ENCODE measurements at regions not wholly inside any gene's neighbourhood (a gene's known extent, or its start where the extent isn't known, plus 50 kb on each side); places are given as distances from the start of the nearest gene placed in this dataset.

DNA sequence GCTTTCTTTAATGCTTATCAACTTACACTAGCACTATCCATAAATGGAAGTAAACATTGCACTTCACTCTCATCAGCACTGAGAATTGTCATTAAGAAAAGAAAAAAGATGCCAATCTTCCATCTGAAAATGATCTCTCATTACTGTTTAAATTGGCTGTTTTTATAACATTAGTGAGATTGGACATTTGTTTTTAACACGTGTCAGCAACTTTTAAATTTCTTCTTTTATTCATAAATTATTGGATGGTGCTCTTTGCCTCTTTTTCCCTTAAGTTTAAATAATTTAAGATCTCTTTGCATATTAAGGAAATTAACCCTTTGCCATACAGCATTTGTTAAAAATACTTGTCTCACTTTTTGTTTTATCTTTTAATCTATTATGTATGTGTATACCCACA is 146.5 kb upstream of the CHST9 start:
- no peak overlapping the region for H3K4me3 ChIP-seq (replicated peaks; ENCODE audit: low read depth, low read length)
- DNase-seq (ENCODE audit: extremely low read depth, low read depth) = no peak
- TF ChIP-seq, protein P1, sequence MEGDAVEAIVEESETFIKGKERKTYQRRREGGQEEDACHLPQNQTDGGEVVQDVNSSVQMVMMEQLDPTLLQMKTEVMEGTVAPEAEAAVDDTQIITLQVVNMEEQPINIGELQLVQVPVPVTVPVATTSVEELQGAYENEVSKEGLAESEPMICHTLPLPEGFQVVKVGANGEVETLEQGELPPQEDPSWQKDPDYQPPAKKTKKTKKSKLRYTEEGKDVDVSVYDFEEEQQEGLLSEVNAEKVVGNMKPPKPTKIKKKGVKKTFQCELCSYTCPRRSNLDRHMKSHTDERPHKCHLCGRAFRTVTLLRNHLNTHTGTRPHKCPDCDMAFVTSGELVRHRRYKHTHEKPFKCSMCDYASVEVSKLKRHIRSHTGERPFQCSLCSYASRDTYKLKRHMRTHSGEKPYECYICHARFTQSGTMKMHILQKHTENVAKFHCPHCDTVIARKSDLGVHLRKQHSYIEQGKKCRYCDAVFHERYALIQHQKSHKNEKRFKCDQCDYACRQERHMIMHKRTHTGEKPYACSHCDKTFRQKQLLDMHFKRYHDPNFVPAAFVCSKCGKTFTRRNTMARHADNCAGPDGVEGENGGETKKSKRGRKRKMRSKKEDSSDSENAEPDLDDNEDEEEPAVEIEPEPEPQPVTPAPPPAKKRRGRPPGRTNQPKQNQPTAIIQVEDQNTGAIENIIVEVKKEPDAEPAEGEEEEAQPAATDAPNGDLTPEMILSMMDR (IDR thresholded peaks at IDR 0.05; ENCODE audit: low read depth, low read length, missing control alignments) = no peak

DNA sequence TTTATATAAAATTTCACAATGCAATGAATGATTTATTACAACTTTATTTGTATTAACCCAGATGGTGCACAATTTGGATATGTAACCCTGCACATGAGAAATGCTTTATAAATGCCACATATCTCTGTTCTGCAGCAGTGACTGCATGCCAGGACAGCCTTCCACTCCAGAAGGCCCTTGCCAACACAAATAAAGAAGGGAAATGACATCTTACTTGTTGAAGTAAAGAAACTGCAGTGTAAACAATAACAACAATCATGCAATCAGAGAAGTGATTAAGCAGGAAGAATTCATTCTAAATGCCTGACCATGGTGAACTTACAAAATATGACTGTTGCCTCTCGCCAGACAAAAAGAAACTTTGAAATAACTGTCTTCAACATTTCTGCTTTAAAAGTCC is 129.9 kb upstream of the CHST9 start:
- no peak overlapping the region for H3K4me3 ChIP-seq (replicated peaks; ENCODE audit: low read depth, low read length)
- TF ChIP-seq, protein P1 (IDR thresholded peaks at IDR 0.05; ENCODE audit: low read depth, low read length, missing control alignments) = no peak
- no peak for DNase-seq (ENCODE audit: extremely low read depth, low read depth)

DNA sequence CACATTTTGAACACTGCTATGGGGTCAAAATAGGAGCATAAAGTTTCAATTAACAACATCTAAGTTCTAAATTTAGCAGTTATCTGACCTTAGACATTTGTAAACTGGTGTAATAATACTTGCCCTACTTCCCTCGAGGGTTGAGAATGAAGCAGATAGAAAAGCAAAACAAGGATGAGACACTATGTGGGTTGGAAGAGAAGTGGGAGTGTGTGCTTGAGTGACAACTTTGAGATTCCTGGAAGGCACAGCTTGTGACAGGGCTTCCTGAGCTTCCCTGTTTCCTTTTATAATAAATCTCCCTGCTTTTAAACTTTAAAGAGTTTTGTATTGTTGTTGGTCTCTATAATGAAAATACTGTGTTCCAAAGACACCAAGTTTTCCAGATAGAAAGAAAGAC is 128.6 kb upstream of the CHST9 start:
- no peak overlapping the region for H3K4me3 ChIP-seq (replicated peaks; ENCODE audit: low read depth, low read length)
- DNase-seq (ENCODE audit: extremely low read depth, low read depth) = no peak
- TF ChIP-seq, protein P1 (IDR thresholded peaks at IDR 0.05; ENCODE audit: low read depth, low read length, missing control alignments) = no peak

DNA sequence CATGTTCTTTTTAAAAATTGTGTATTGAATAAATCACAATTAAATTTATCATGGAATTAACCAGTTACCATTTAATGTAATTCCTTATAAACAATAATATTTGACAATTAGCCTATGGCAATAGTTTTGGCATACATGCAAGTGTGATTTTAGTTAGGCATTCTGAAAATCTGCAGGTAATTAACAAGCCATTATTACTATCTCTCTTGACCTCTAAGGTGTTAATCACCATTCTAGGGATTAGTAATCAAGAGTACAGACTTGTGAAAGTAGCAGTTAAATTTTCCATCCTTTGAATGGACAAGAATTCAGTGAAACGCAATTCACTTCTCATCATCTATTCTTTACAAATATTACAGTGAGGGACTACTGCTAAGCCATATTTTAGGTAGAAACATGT is 127.7 kb upstream of the CHST9 start:
- no peak for DNase-seq (ENCODE audit: extremely low read depth, low read depth)
- no peak overlapping the region for H3K4me3 ChIP-seq (replicated peaks; ENCODE audit: low read depth, low read length)
- TF ChIP-seq, protein P1 (IDR thresholded peaks at IDR 0.05; ENCODE audit: low read depth, low read length, missing control alignments) = no peak

DNA sequence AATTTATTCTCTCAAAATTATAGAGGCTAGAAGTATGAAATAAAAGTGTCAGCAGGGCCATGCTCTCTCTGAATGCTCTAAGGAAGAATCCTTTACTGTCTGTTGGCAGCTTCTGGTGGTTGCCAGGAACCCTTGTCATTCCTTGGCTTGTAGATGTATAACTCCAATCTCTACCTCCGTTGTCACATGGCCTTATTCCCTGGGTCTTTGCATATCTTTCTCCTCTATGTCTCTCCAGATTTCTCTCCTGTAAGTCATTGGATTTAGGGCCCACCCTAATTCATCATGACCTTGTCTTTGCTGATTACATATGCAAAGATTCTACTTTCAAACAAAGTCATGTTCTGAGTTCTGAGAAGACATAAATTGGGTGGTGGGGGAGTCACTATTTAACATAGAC is 127.0 kb upstream of the CHST9 start:
- no peak for DNase-seq (ENCODE audit: extremely low read depth, low read depth)
- TF ChIP-seq, protein P1 (IDR thresholded peaks at IDR 0.05; ENCODE audit: low read depth, low read length, missing control alignments) = no peak
- H3K4me3 ChIP-seq (replicated peaks; ENCODE audit: low read depth, low read length) = no peak overlapping the region

DNA sequence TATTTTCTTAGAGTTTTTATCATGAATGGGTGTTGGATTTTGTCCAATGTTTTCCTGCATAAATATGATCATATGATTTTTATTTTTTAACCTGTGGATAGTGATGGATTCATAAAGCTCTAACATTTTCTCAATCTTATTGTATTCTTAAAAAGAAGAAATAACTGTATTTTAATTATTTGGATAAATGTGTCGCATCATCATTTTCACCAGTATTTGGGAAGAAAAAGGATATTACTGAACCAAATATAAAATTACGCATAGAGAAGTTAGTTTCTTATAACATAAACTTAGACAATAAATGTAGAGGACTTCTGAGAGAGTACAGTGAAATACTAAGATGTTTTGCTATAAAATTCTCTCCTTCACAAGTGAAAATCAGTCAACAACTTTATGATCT is 126.0 kb upstream of the CHST9 start:
- no peak for DNase-seq (ENCODE audit: extremely low read depth, low read depth)
- no peak overlapping the region for H3K4me3 ChIP-seq (replicated peaks; ENCODE audit: low read depth, low read length)
- TF ChIP-seq, protein P1 (IDR thresholded peaks at IDR 0.05; ENCODE audit: low read depth, low read length, missing control alignments) = no peak

DNA sequence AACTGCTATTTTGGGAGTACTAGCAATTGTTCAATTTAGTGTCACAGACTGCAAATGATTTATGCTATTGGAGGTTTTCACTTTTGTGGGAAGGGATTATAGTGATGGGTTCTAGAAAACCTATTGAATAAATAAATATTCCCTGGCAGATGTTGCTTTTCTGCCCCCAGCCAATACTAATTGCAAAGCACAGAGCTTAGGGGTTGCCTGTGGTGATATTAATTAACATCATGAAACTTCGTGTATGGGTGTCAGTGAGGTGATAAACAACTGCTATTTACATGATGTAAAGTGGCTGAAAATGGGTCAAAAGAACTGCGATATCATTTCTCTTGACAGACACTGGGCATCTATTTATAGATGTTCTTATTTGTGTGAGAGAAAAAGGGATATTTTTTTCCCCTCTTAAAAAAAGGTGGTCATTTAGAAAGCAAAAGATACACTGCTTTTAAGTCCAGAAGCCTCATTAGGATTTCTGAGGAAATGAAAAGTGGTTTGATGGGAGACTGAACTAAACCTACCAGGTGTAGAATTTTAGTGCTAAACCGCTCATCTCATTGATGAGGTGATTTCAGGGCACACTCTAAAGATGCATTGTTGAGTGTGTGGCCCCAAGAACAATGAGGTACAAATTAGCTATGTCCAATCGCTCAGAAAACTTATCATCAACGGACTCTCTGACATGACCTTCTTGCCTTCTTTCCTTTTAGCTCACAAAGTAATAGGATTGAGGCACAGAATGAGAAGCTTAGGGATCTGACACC is 116.7 kb upstream of the CHST9 start:
- H3K4me3 ChIP-seq (replicated peaks; ENCODE audit: low read depth, low read length) = no peak overlapping the region
- TF ChIP-seq, protein P1 (IDR thresholded peaks at IDR 0.05; ENCODE audit: low read depth, low read length, missing control alignments) = no peak
- DNase-seq (ENCODE audit: extremely low read depth, low read depth) = no peak

Data from HFF-Myc (cell line).